Trophoblast cell (in vitro differentiated cells and primary cell): ENCODE measurements at regions not wholly inside any gene's neighbourhood (a gene's known extent, or its start where the extent isn't known, plus 50 kb on each side); places are given as distances from the start of the nearest gene placed in this dataset.

Experiments
- DNase-seq, 2 donors: peaks; one replicate each; pipeline ENCODE4 v3.0.0-alpha.2; 2016
- H2AFZ ChIP-seq: 2 replicates; pipeline ENCODE4 v1.6.1; 2013; ENCODE audit warnings: low read length, moderate library complexity, mild to moderate bottlenecking; ENCODE audit not compliant: insufficient read depth, poor library complexity
- H2AK5ac ChIP-seq: 2 replicates; pipeline ENCODE4 v1.6.1; 2013; ENCODE audit warnings: mild to moderate bottlenecking, low read length
- H2BK120ac ChIP-seq: 2 replicates; pipeline ENCODE4 v1.6.1; 2013; ENCODE audit warnings: low read length, mild to moderate bottlenecking, moderate library complexity; ENCODE audit not compliant: insufficient read depth, poor library complexity
- H2BK12ac ChIP-seq: 2 replicates; pipeline ENCODE4 v1.6.1; 2013; ENCODE audit warnings: mild to moderate bottlenecking, low read length, moderate library complexity
- H2BK5ac ChIP-seq: 2 replicates; pipeline ENCODE4 v1.6.1; 2013; ENCODE audit warnings: low read length, low read depth, moderate library complexity, mild to moderate bottlenecking; ENCODE audit not compliant: poor library complexity
- H3K14ac ChIP-seq: 2 replicates; pipeline ENCODE4 v1.6.1; 2013; ENCODE audit warnings: mild to moderate bottlenecking, low read length
- H3K18ac ChIP-seq: 2 replicates; pipeline ENCODE4 v1.6.1; 2013; ENCODE audit warnings: mild to moderate bottlenecking, low read length
- H3K23ac ChIP-seq: 2 replicates; pipeline ENCODE4 v1.6.1; 2013; ENCODE audit warnings: low read length
- H3K27ac ChIP-seq: 2 replicates; pipeline ENCODE4 v1.5.1; 2013; ENCODE audit warnings: low read depth, mild to moderate bottlenecking, inconsistent platforms, low read length, moderate library complexity
- H3K27me3 ChIP-seq: 2 replicates; pipeline ENCODE4 v1.6.1; 2013; ENCODE audit warnings: inconsistent platforms, mild to moderate bottlenecking, low read length, moderate library complexity; ENCODE audit not compliant: insufficient read depth
- H3K36me3 ChIP-seq, 2 experiments: 1 replicate in 1 of 2; 2 replicates in 1 of 2; pipeline ENCODE4 v1.6.1; 2013; ENCODE audit warnings: low read length in 2 of 2, mild to moderate bottlenecking in 2 of 2, moderate library complexity in 1 of 2; ENCODE audit not compliant: insufficient read depth in 2 of 2, control insufficient read depth in 1 of 2
- H3K4ac ChIP-seq: 2 replicates; pipeline ENCODE4 v1.6.1; 2013; ENCODE audit warnings: low read depth, mild to moderate bottlenecking, low read length, moderate library complexity
- H3K4me1 ChIP-seq, 2 experiments: 1 replicate in 1 of 2; 2 replicates in 1 of 2; pipeline ENCODE4 v1.6.1; 2013; ENCODE audit warnings: low read length in 2 of 2, mild to moderate bottlenecking in 2 of 2, moderate library complexity in 1 of 2; ENCODE audit not compliant: insufficient read depth in 2 of 2, control insufficient read depth in 1 of 2
- H3K4me2 ChIP-seq: 2 replicates; pipeline ENCODE4 v1.6.1; 2013; ENCODE audit warnings: inconsistent platforms, mild to moderate bottlenecking, low read length, moderate library complexity
- H3K4me3 ChIP-seq: 2 replicates; pipeline ENCODE4 v1.5.1; 2013; ENCODE audit warnings: mild to moderate bottlenecking, low read depth, low read length, inconsistent platforms
- H3K79me1 ChIP-seq: one replicate; pipeline ENCODE4 v1.6.1; 2013; ENCODE audit warnings: low read length
- H3K79me2 ChIP-seq: 2 replicates; pipeline ENCODE4 v1.6.1; 2013; ENCODE audit warnings: low read length, mild to moderate bottlenecking; ENCODE audit not compliant: control insufficient read depth, insufficient read depth, poor library complexity
- H3K9ac ChIP-seq: 2 replicates; pipeline ENCODE4 v1.6.1; 2013; ENCODE audit warnings: mild to moderate bottlenecking, low read length
- H3K9me3 ChIP-seq: 2 replicates; pipeline ENCODE4 v1.6.1; 2013; ENCODE audit warnings: low read depth, mild to moderate bottlenecking, control low read depth, inconsistent platforms, low read length; ENCODE audit not compliant: insufficient read depth
- H4K12ac ChIP-seq: 2 replicates; pipeline ENCODE4 v1.6.1; 2013; ENCODE audit warnings: low read depth, mild to moderate bottlenecking, low read length, moderate library complexity
- H4K8ac ChIP-seq: 2 replicates; pipeline ENCODE4 v1.6.1; 2013; ENCODE audit warnings: low read depth, mild to moderate bottlenecking, low read length, moderate library complexity
- H4K91ac ChIP-seq: one replicate; pipeline ENCODE4 v1.6.1; 2013; ENCODE audit warnings: low read depth, mild to moderate bottlenecking, low read length, moderate library complexity
- WGBS: extraction: QIAGEN DNeasy Blood & Tissue Kit; methylation state at CpG from one replicate; pipeline ENCODE4 v1.1.7; 2013; ENCODE audit warnings: missing lambda C conversion rate; ENCODE audit not compliant: insufficient read length, insufficient coverage; ENCODE audit errors: extremely low coverage; 5-methylcytosine and 5-hydroxymethylcytosine counted together

GRCh38 chr5:14069021-14069420 lies 74.1 kb upstream of the TRIO start:
- Histone ChIP-seq H4K91ac (no peak overlapping the region), H3K36me3 (no peaks in the 10 kb centered on the region), H2AK5ac (no peak overlapping the region), H3K4me2 (no peak overlapping the region), H3K27me3 (no peaks in the 10 kb centered on the region), H3K79me2 (no peaks in the 10 kb centered on the region), H3K4me1 (no peaks in the 10 kb centered on the region), H2AFZ (no peak overlapping the region), H3K79me1 (no peaks in the 10 kb centered on the region), H3K18ac (no peak overlapping the region), H4K8ac (no peak overlapping the region), H3K27ac (no peak overlapping the region), H3K14ac (no peak overlapping the region), H4K12ac (no peak overlapping the region), H3K9ac (no peak overlapping the region), H2BK5ac (no peak overlapping the region), H2BK120ac (no peak overlapping the region), H3K9me3 (peaks cover 2% of the 10 kb centered on the region), H3K4ac (no peak overlapping the region), H3K4me3 (no peak overlapping the region), H3K23ac (no peak overlapping the region), H2BK12ac (no peak overlapping the region)
- no peak for DNase-seq
- WGBS = no CpG with 5 or more reads among the region's 7 CpGs

GRCh38 chr5:14068136-14068535 lies 75.0 kb upstream of the TRIO start:
- Histone ChIP-seq H3K79me1 (no peaks in the 10 kb centered on the region), H3K9ac (no peak overlapping the region), H3K14ac (no peak overlapping the region), H3K4me3 (no peak overlapping the region), H3K4ac (no peak overlapping the region), H4K91ac (no peak overlapping the region), H3K4me1 (no peaks in the 10 kb centered on the region), H2BK5ac (no peak overlapping the region), H3K23ac (no peak overlapping the region), H4K8ac (no peak overlapping the region), H3K4me2 (no peak overlapping the region), H3K27me3 (no peaks in the 10 kb centered on the region), H3K27ac (no peak overlapping the region), H2AK5ac (no peak overlapping the region), H3K18ac (no peak overlapping the region), H2BK12ac (no peak overlapping the region), H4K12ac (no peak overlapping the region), H3K36me3 (no peaks in the 10 kb centered on the region), H3K79me2 (no peaks in the 10 kb centered on the region), H2BK120ac (no peak overlapping the region), H2AFZ (no peak overlapping the region), H3K9me3 (peaks cover 2% of the 10 kb centered on the region)
- WGBS = no CpG with 5 or more reads among the region's 4 CpGs
- no peak for DNase-seq

GRCh38 chr5:14066326-14066725 lies 76.8 kb upstream of the TRIO start:
- Histone ChIP-seq H3K36me3 (no peaks in the 10 kb centered on the region), H3K4ac (no peak overlapping the region), H3K27ac (no peak overlapping the region), H3K14ac (no peak overlapping the region), H2BK5ac (no peak overlapping the region), H2AK5ac (no peak overlapping the region), H3K4me1 (no peaks in the 10 kb centered on the region), H4K12ac (no peak overlapping the region), H3K9ac (no peak overlapping the region), H3K79me2 (no peaks in the 10 kb centered on the region), H3K4me3 (no peak overlapping the region), H4K8ac (no peak overlapping the region), H3K9me3 (peaks cover 2% of the 10 kb centered on the region), H3K4me2 (no peak overlapping the region), H2AFZ (no peak overlapping the region), H3K79me1 (no peaks in the 10 kb centered on the region), H2BK120ac (no peak overlapping the region), H2BK12ac (no peak overlapping the region), H3K27me3 (no peaks in the 10 kb centered on the region), H3K23ac (no peak overlapping the region), H4K91ac (no peak overlapping the region), H3K18ac (no peak overlapping the region)
- no peak for DNase-seq

- H2BK5ac ChIP-seq = no peak overlapping the region
- no peak overlapping the region for H2AFZ ChIP-seq
- peaks cover 2% of the 10 kb centered on the region for H3K9me3 ChIP-seq
- H4K12ac ChIP-seq = no peak overlapping the region
- WGBS = no CpG with 5 or more reads among the region's 1 CpG
- no peaks in the 10 kb centered on the region for H3K79me1 ChIP-seq
- no peak overlapping the region for H3K27ac ChIP-seq
- no peak overlapping the region for H3K9ac ChIP-seq
- no peak overlapping the region for H4K8ac ChIP-seq
- no peak overlapping the region for H4K91ac ChIP-seq
- H2AK5ac ChIP-seq = no peak overlapping the region
- no peak for DNase-seq
- no peak overlapping the region for H3K23ac ChIP-seq
- no peak overlapping the region for H3K14ac ChIP-seq
- H2BK120ac ChIP-seq = no peak overlapping the region
- H3K27me3 ChIP-seq = no peaks in the 10 kb centered on the region
- H3K4me1 ChIP-seq = no peaks in the 10 kb centered on the region
- no peak overlapping the region for H2BK12ac ChIP-seq
- no peak overlapping the region for H3K4me3 ChIP-seq
- H3K36me3 ChIP-seq = no peaks in the 10 kb centered on the region
- no peak overlapping the region for H3K18ac ChIP-seq
- no peak overlapping the region for H3K4me2 ChIP-seq
- H3K79me2 ChIP-seq = no peaks in the 10 kb centered on the region
- no peak overlapping the region for H3K4ac ChIP-seq
These were observed 78.3 kb upstream of the TRIO start for GRCh38 chr5:14064841-14065240.
